Activated T-cell treated with anti-CD3 and anti-CD28 coated beads, Interleukin-2, amount 50 U/mL, for 24 hours (primary cell): ENCODE measurements at regions not wholly inside any gene's neighbourhood (a gene's known extent, or its start where the extent isn't known, plus 50 kb on each side); places are given as distances from the start of the nearest gene placed in this dataset.

Source experiments
- DNase-seq: peaks from one replicate; pipeline ENCODE4 v3.0.0-alpha.2; 2020
- H3K27ac Mint-ChIP-seq: 2 replicates; pipeline ENCODE4 v1.8.0; 2020; ENCODE audit warnings: mild to moderate bottlenecking, mixed read lengths
- H3K27me3 Mint-ChIP-seq: 2 replicates; pipeline ENCODE4 v1.8.0; 2020; ENCODE audit warnings: mixed read lengths
- H3K36me3 Mint-ChIP-seq: 2 replicates; pipeline ENCODE4 v1.8.0; 2020; ENCODE audit warnings: low read depth, mixed read lengths
- H3K4me1 Mint-ChIP-seq: 2 replicates; pipeline ENCODE4 v1.8.0; 2020; ENCODE audit warnings: low read depth, mixed read lengths
- H3K4me3 Mint-ChIP-seq: 2 replicates; pipeline ENCODE4 v1.8.0; 2020; ENCODE audit warnings: mild to moderate bottlenecking, moderate library complexity, mixed read lengths
- H3K9me3 Mint-ChIP-seq: 2 replicates; pipeline ENCODE4 v1.8.0; 2020; ENCODE audit warnings: mixed read lengths

GRCh38 chr17:79377230-79377786 lies 233.5 kb downstream of the RBFOX3 start:
- H3K27ac Mint-ChIP-seq, result no peak overlapping the region
- H3K36me3 Mint-ChIP-seq, result no peaks in the 10 kb centered on the region
- DNase-seq, result no peak
- no peak overlapping the region for H3K4me3 Mint-ChIP-seq
- peaks cover 58% of the 10 kb centered on the region for H3K27me3 Mint-ChIP-seq
- no peaks in the 10 kb centered on the region for H3K9me3 Mint-ChIP-seq
- H3K4me1 Mint-ChIP-seq, result no peaks in the 10 kb centered on the region

GRCh38 chr17:79374807-79375206 lies 236.0 kb downstream of the RBFOX3 start:
- Mint-ChIP-seq H3K36me3 (no peaks in the 10 kb centered on the region), H3K9me3 (no peaks in the 10 kb centered on the region), H3K27me3 (peaks cover 59% of the 10 kb centered on the region), H3K4me3 (no peak overlapping the region), H3K27ac (no peak overlapping the region), H3K4me1 (no peaks in the 10 kb centered on the region)
- DNase-seq, result no peak

- DNase-seq, result no peak
- Mint-ChIP-seq H3K27me3 (peaks cover 56% of the 10 kb centered on the region), H3K27ac (no peak overlapping the region), H3K36me3 (no peaks in the 10 kb centered on the region), H3K9me3 (no peaks in the 10 kb centered on the region), H3K4me1 (no peaks in the 10 kb centered on the region), H3K4me3 (no peak overlapping the region)
Measured at GRCh38 chr17:79374087-79374689, 236.7 kb downstream of the RBFOX3 start.

DNA sequence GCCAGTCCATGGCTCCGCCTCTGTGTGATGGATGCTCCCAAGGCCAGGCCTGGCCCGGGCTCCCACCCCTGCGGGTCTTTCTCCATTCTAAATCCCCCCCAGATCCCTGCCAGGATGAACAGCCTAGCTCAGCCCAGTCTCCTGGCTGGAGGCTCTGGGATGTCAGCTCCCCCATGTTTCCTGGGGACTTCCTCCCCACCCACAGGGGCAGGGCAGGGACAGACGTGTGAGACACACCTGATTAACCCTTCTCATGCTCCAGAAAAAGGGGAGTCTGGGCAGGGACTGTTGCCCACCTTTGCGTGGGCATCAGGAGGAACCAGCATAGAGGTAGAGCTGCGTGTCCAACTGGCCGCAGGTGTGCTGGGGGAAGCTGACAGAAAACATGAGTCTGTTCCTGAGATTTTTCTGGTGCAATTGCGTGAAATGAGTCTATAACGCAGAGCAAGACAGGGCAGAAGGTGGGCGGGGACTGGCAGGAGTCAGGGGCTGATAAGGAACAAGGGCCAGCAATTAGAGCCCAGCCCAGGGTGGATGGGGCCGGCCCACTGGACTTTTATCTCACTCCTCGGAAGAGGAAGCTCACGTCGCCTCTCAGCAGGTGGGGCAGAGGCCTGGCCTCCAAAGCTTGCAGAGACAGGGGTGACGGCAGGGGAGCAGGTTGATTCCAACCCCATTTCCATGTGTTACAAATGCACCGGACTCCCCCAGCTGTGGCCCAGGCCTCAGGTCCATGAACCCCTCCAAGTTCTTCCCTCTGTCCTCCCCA lies 238.2 kb downstream of the RBFOX3 start:
- DNase-seq, result no peak
- no peak overlapping the region for H3K27ac Mint-ChIP-seq
- H3K27me3 Mint-ChIP-seq, result peaks cover 47% of the 10 kb centered on the region
- H3K9me3 Mint-ChIP-seq, result no peaks in the 10 kb centered on the region
- H3K4me3 Mint-ChIP-seq, result no peak overlapping the region
- H3K4me1 Mint-ChIP-seq, result no peaks in the 10 kb centered on the region
- H3K36me3 Mint-ChIP-seq, result no peaks in the 10 kb centered on the region

GRCh38 chr17:79371984-79372383 lies 238.9 kb downstream of the RBFOX3 start:
- Mint-ChIP-seq H3K36me3 (no peaks in the 10 kb centered on the region), H3K9me3 (no peaks in the 10 kb centered on the region), H3K27ac (no peak overlapping the region), H3K4me1 (no peaks in the 10 kb centered on the region), H3K27me3 (peaks cover 43% of the 10 kb centered on the region), H3K4me3 (no peak overlapping the region)
- DNase-seq, result no peak

DNA sequence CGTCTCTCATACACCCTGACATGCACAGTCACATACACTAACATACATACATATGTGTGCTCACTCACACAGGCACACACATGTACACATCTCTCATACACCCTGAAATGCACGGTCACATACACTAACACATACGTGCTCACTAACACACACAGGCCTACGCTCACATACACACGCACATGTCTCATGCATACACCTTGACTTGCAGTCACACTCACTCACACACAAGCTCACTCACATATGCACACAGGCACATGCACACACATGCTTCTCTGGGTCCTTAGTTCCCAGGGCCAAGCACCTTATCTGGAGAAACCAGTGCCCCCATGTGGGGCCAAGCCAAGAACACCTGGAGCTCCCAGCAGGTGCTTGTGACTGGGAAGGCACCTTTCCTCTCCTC lies 240.3 kb downstream of the RBFOX3 start:
- DNase-seq, result no peak
- Mint-ChIP-seq H3K27me3 (peaks cover 37% of the 10 kb centered on the region), H3K4me1 (no peaks in the 10 kb centered on the region), H3K36me3 (no peaks in the 10 kb centered on the region), H3K27ac (no peak overlapping the region), H3K9me3 (no peaks in the 10 kb centered on the region), H3K4me3 (no peak overlapping the region)

GRCh38 chr17:79370126-79370525 lies 240.7 kb downstream of the RBFOX3 start:
- Mint-ChIP-seq H3K9me3 (no peaks in the 10 kb centered on the region), H3K4me1 (no peaks in the 10 kb centered on the region), H3K4me3 (no peak overlapping the region), H3K27me3 (peaks cover 38% of the 10 kb centered on the region), H3K36me3 (no peaks in the 10 kb centered on the region), H3K27ac (no peak overlapping the region)
- DNase-seq, result no peak

DNA sequence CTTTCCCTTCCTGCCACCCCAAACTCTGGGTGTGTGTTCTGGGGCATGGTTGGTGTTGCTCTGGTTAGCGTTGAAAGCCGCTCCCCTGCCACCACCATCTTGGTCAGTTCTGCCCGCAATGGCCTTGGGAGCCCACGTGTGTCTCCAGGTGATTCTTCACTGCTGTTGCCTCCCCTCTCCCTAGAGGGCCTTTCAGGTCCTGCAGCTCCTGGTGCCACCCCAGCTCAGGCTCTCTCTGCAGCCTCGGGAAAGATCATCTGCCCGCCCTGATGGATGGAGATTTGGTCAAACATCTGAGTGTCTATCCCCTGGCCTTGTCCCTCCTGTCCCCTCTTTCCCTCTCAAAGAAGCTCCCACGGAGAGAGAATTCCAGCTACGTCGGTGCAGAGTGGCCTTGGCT lies 241.3 kb downstream of the RBFOX3 start:
- Mint-ChIP-seq H3K27me3 (peaks cover 35% of the 10 kb centered on the region), H3K4me1 (no peaks in the 10 kb centered on the region), H3K4me3 (no peak overlapping the region), H3K36me3 (no peaks in the 10 kb centered on the region), H3K9me3 (no peaks in the 10 kb centered on the region), H3K27ac (no peak overlapping the region)
- no peak for DNase-seq

DNA sequence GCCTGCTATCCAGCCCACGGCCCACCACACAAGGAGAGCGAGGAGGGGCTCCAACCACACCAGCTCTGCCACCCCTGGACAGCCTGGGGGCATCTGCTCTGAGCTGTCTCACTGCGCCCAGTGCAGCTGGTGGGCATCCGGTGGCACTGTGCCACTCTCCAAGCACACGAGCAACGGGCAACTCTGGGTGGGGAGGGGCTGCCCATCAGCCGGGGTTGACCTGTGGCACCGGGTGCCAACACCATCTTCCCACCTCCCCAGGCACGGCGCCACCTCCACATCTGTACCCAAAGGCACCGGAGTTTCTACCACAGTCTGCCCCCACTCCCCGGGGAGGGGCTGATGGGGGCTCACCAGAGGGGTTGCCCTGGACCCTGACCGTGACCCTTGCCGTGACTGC lies 241.8 kb downstream of the RBFOX3 start:
- DNase-seq, result no peak
- Mint-ChIP-seq H3K27ac (no peak overlapping the region), H3K4me1 (no peaks in the 10 kb centered on the region), H3K4me3 (no peak overlapping the region), H3K9me3 (no peaks in the 10 kb centered on the region), H3K27me3 (peaks cover 34% of the 10 kb centered on the region), H3K36me3 (no peaks in the 10 kb centered on the region)

DNA sequence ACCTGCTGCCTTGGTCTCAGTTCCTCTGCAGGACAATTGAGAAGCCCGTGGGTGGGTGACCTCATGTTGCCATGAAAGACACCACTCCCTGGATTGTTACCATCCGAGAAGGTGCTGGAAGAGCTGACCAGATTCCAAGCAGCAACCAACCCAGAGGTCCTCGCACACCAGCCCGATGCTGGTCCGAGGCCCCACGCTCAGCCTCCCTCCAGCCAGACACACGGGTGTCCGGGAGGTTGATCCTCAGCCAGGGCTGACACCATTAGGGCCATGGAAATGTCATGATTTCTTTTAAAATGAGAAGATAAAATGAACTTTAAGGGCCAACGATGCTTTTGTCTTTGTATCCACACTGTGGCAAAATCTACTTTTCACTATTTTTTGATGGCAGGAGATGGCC lies 242.3 kb downstream of the RBFOX3 start:
- Mint-ChIP-seq H3K36me3 (no peaks in the 10 kb centered on the region), H3K9me3 (no peaks in the 10 kb centered on the region), H3K27me3 (peaks cover 34% of the 10 kb centered on the region), H3K4me3 (no peak overlapping the region), H3K27ac (no peak overlapping the region), H3K4me1 (no peaks in the 10 kb centered on the region)
- no peak for DNase-seq

GRCh38 chr17:79366988-79367571 lies 243.8 kb downstream of the RBFOX3 start:
- no peak overlapping the region for H3K4me3 Mint-ChIP-seq
- H3K27me3 Mint-ChIP-seq, result peaks cover 37% of the 10 kb centered on the region
- H3K4me1 Mint-ChIP-seq, result no peaks in the 10 kb centered on the region
- H3K27ac Mint-ChIP-seq, result no peak overlapping the region
- no peaks in the 10 kb centered on the region for H3K9me3 Mint-ChIP-seq
- no peaks in the 10 kb centered on the region for H3K36me3 Mint-ChIP-seq
- DNase-seq, result no peak

DNA sequence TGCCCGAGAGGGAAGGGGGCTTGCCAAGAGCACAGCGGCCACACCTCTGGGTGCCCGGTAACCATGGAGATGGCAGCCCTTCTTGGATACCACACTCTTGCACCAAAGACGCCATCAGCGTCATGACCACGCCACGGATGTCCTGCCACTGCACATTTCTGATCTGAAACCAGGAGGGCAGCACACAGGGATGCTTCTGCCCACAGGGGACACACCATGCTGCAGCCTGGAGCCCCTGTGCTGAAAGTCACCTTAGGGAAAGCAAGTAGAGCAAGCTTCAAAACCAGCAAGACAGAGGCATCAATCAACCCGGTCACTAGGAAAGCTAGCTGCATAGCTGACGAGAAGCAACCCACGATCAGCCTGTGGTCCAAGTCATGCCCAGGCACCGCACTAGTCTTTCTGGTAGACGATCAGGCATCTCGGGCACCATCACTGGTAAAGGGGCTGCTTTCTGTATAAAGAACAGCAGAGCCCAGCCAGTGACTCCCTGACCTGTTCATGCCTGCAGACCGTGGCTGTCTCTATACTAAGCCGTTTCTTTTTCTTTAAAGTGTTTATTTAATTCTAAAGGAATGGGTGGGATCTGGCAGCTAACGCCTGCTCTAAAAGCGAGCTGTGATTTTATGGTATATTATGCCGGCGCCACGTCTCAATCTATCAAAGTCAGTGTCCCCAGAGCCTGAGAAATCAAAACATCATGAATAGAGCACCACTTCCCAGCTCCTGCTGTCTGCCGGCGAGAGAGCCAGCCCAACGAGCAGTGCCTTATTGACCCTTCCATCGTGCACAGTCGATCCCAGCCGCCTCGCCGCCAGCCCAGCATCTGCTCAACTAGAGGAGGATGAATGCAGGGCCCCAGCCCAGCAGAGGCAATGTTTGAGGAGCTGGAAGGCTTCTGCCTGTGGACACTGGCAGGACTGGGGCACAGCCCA lies 244.7 kb downstream of the RBFOX3 start:
- no peak overlapping the region for H3K4me3 Mint-ChIP-seq
- H3K36me3 Mint-ChIP-seq, result no peaks in the 10 kb centered on the region
- no peaks in the 10 kb centered on the region for H3K4me1 Mint-ChIP-seq
- peaks cover 38% of the 10 kb centered on the region for H3K27me3 Mint-ChIP-seq
- H3K27ac Mint-ChIP-seq, result no peak overlapping the region
- DNase-seq, result no peak
- H3K9me3 Mint-ChIP-seq, result no peaks in the 10 kb centered on the region

DNA sequence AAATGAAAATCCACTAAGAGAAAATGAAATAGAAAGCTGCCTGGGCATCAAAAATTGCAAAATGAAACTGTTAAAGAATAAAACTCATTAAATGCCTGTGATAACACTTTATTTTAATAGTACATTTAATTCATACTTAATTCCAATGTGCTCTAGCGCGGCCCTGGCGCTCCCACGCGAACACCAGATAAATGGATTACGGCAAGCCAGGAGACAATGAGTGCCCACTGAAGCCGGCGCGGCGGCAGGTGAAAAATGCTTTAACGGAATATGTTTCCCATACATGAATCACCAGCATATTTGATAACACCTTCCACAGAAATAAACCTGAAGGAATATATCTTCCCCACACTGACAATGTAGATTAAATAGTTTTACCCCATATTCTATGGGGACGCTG lies 245.5 kb downstream of the RBFOX3 start:
- Mint-ChIP-seq H3K27ac (no peak overlapping the region), H3K4me1 (no peaks in the 10 kb centered on the region)
- DNase-seq, result no peak

DNA sequence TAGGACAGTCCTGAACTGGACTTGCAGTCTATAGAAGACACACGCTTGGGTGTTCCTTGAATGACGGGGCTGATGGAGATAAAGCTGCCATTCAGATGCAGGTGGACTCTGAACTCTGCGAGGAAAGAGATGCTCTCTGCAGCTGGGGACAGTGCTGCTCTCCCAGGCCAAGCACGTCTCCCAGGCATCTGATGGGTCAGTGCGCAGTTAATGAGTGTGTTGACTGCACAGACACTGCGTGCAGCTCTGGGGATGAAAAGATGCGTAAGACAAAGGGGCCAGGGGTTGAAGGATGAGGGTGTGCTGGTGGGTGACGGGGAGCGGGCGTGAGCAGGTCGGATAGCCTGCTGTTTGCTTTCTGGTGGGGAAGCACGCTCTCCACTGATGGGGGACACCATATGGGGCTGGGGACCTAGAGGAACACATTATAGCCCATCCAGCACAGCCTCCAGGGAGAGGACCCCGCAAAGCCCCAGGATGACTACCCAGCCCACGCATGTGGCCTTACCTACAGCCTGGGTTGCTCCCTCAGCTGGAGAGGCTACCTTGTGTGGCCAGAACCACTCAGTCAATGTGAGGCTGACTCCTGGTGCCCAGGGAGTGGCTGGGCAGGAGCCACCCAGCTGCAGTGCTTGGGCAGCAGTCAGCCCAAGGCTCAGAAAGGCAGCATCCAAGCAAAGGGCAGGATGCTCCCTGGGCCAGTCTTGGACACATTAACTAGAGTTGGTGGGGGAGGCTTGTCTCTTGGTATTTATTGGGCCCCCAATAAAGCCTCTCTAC lies 246.3 kb downstream of the RBFOX3 start:
- Mint-ChIP-seq H3K4me3 (no peak overlapping the region), H3K36me3 (no peaks in the 10 kb centered on the region), H3K27ac (no peak overlapping the region)

More for the DNA sequence above, 245.5 kb downstream of the RBFOX3 start:
- no peak overlapping the region for H3K4me3 Mint-ChIP-seq
- H3K27me3 Mint-ChIP-seq, result peaks cover 41% of the 10 kb centered on the region
- H3K36me3 Mint-ChIP-seq, result no peaks in the 10 kb centered on the region
- H3K9me3 Mint-ChIP-seq, result no peaks in the 10 kb centered on the region

More for the DNA sequence above, 246.3 kb downstream of the RBFOX3 start:
- H3K9me3 Mint-ChIP-seq, result no peaks in the 10 kb centered on the region
- H3K27me3 Mint-ChIP-seq, result peaks cover 38% of the 10 kb centered on the region
- DNase-seq, result no peak
- H3K4me1 Mint-ChIP-seq, result no peaks in the 10 kb centered on the region
